Activated naive CD4-positive, alpha-beta T cell treated with anti-CD3 and anti-CD28 coated beads for 36 hours (primary cell): ENCODE measurements at regions not wholly inside any gene's neighbourhood (a gene's known extent, or its start where the extent isn't known, plus 50 kb on each side); places are given as distances from the start of the nearest gene placed in this dataset.

Experiments
- CTCF ChIA-PET: fragments of 350-600 bp; sonication (Branson Sonifier 250); formaldehyde crosslinking; loops from one replicate; lab custom pipeline; 2021; ENCODE audit warnings: antibody characterized with exemption; lab: Charles Lee
- DNase-seq: peaks from one replicate; pipeline ENCODE4 v3.0.0-alpha.2; 2020
- H3K27ac Mint-ChIP-seq: one replicate; pipeline ENCODE4 v1.8.0; 2021; ENCODE audit warnings: mild to moderate bottlenecking, mixed read lengths
- H3K27me3 Mint-ChIP-seq: one replicate; pipeline ENCODE4 v1.8.0; 2021; ENCODE audit warnings: low read depth, mixed read lengths
- H3K36me3 Mint-ChIP-seq: one replicate; pipeline ENCODE4 v1.8.0; 2021; ENCODE audit warnings: low read depth, mixed read lengths
- H3K4me1 Mint-ChIP-seq: one replicate; pipeline ENCODE4 v1.8.0; 2021; ENCODE audit warnings: low read depth, mixed read lengths
- H3K4me3 Mint-ChIP-seq: one replicate; pipeline ENCODE4 v1.8.0; 2021; ENCODE audit warnings: mild to moderate bottlenecking, moderate library complexity, mixed read lengths
- H3K9me3 Mint-ChIP-seq: one replicate; pipeline ENCODE4 v1.8.0; 2021; ENCODE audit warnings: mixed read lengths
- intact Hi-C: fragments of 100-400 bp; cut with micrococcal nuclease; formaldehyde crosslinking; loops from one replicate; pipeline ENCODE4 v1.15.1; 2023

DNA sequence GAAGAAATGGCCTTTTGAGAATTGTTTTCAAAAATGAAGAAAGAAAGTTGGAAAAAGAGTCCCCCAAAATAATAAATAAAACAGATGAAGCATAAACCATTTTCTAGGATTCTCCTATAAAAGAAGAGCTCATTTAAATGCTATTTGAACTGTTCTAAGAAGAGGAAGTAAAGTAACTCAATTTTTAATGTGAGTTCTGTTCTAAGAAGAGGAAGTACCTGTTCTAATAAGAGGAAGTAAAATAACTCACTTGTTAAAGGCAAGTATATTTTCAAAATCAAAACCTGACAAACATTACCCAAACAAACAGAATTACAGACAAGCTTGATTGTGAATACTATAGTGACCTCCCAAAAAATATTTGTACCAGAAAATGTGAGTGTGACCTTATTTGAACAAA lies 1326.3 kb downstream of the C4orf33 start:
- H3K36me3 Mint-ChIP-seq: no peaks in the 10 kb centered on the region
- no peak overlapping the region for H3K4me3 Mint-ChIP-seq
- no peak overlapping the region for H3K27ac Mint-ChIP-seq
- intact Hi-C loops: no loop called here
- H3K4me1 Mint-ChIP-seq: no peaks in the 10 kb centered on the region
- no peak for DNase-seq
- CTCF ChIA-PET: interaction anchor here (1.0 kb wide), 1 partner anchor 16 kb away, joined by 3 read pairs; no protein-coding TSS in a partner anchor
- no peaks in the 10 kb centered on the region for H3K27me3 Mint-ChIP-seq
- H3K9me3 Mint-ChIP-seq: peaks cover 4% of the 10 kb centered on the region

GRCh38 chr4:130424211-130424610 lies 1328.3 kb downstream of the C4orf33 start:
- intact Hi-C loops: no loop called here
- Mint-ChIP-seq H3K27ac (no peak overlapping the region), H3K27me3 (no peaks in the 10 kb centered on the region), H3K4me3 (no peak overlapping the region), H3K36me3 (no peaks in the 10 kb centered on the region), H3K4me1 (no peaks in the 10 kb centered on the region), H3K9me3 (peaks cover 4% of the 10 kb centered on the region)
- DNase-seq: no peak
- CTCF ChIA-PET: no interaction called here

DNA sequence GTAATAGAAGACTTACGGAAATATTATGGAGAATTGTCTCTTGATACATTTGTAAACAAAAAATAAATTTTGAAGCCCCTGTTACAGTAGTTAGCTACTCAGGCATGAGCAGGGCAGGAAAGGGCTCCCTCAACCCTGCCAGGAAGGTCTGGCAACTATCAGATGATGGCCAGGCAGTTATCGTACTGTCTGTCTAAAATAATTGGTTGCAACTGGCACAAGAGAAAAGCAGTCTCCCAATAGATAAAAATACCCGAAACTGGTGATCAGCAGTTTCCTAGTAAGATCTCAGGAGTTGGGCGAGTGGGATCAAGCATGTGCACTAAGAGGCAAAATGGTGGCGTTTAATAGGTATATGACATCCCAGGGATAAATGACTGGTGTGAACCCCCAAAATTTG lies 1336.3 kb downstream of the C4orf33 start:
- no peaks in the 10 kb centered on the region for H3K4me1 Mint-ChIP-seq
- H3K27me3 Mint-ChIP-seq: no peaks in the 10 kb centered on the region
- CTCF ChIA-PET: no interaction called here
- H3K36me3 Mint-ChIP-seq: no peaks in the 10 kb centered on the region
- H3K4me3 Mint-ChIP-seq: no peak overlapping the region
- no peak overlapping the region for H3K27ac Mint-ChIP-seq
- intact Hi-C loops: no loop called here
- DNase-seq: no peak
- H3K9me3 Mint-ChIP-seq: peaks cover 4% of the 10 kb centered on the region

GRCh38 chr4:130449741-130450140 lies 1353.8 kb downstream of the C4orf33 start:
- Mint-ChIP-seq H3K9me3 (peaks cover 11% of the 10 kb centered on the region), H3K4me3 (no peak overlapping the region), H3K4me1 (no peaks in the 10 kb centered on the region), H3K27ac (no peak overlapping the region), H3K27me3 (no peaks in the 10 kb centered on the region), H3K36me3 (no peaks in the 10 kb centered on the region)
- intact Hi-C loops: no loop called here
- DNase-seq: no peak
- CTCF ChIA-PET: no interaction called here

DNA sequence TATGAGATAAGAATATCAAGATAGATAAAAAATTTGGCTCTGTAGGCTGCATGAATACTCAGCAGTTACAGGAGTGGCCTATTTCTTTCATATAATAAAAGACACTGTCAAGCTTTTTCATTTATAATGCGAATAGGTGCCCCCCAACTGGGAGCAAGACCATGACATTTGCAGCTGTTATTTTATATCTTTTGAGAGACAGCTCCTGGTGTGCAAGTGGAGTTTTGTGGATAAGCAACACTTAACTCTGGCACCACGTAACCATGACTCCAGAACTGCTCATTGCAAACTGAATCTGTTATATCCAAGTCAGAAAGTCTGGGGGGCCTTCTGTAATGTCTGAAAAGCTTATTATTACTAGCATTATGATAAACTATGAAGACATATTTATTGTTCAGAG lies 1372.4 kb downstream of the C4orf33 start:
- Mint-ChIP-seq H3K4me3 (no peak overlapping the region), H3K4me1 (no peaks in the 10 kb centered on the region), H3K27me3 (no peaks in the 10 kb centered on the region), H3K9me3 (peaks cover 4% of the 10 kb centered on the region), H3K36me3 (no peaks in the 10 kb centered on the region), H3K27ac (no peak overlapping the region)
- intact Hi-C loops: no loop called here
- no peak for DNase-seq
- CTCF ChIA-PET: no interaction called here

DNA sequence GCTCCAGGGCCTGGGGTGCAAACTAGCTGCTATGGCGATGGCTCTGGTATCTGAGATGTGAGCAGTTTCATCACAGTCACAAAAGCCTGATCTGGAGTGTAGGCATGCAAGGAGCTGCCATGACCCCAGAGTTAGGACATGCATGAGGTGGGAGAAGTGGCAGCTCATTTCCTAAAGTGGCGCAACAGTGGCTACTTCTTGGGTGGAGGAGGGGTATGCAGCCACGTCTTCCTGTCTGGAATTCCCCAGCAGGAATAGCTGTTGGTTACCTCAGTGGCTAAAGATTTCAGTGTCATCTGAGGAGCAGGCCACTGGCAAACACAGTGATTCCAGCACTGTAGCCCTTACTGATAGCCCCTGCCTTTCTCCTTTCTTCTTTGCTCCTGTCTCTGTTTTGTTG lies 1382.5 kb downstream of the C4orf33 start:
- no peak overlapping the region for H3K27ac Mint-ChIP-seq
- H3K27me3 Mint-ChIP-seq: no peaks in the 10 kb centered on the region
- H3K4me1 Mint-ChIP-seq: no peaks in the 10 kb centered on the region
- H3K36me3 Mint-ChIP-seq: no peaks in the 10 kb centered on the region
- CTCF ChIA-PET: no interaction called here
- no peak overlapping the region for H3K4me3 Mint-ChIP-seq
- no peak for DNase-seq
- intact Hi-C loops: no loop called here
- no peaks in the 10 kb centered on the region for H3K9me3 Mint-ChIP-seq

DNA sequence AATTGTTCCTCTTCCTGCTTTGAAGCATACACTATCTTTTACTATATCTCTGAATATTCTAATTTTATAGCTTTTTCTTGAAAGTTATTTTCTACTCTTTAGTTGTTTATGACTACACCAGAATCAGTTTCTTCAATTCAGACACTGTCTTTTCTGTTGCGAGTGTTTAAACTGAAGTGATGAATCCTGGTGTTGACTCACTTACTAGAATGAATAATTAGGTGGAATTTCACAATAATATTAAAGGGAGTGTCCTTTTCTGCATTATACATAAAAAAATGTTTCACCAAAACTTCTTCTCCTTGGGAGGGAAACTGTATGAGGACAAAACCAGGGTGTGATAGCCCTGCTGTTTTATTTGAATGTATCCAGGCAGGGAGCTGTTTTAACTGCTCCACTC lies 1383.1 kb downstream of the C4orf33 start:
- H3K27ac Mint-ChIP-seq: no peak overlapping the region
- H3K4me3 Mint-ChIP-seq: no peak overlapping the region
- no peak for DNase-seq
- no peaks in the 10 kb centered on the region for H3K9me3 Mint-ChIP-seq
- H3K36me3 Mint-ChIP-seq: no peaks in the 10 kb centered on the region
- intact Hi-C loops: no loop called here
- CTCF ChIA-PET: no interaction called here
- H3K4me1 Mint-ChIP-seq: no peaks in the 10 kb centered on the region
- no peaks in the 10 kb centered on the region for H3K27me3 Mint-ChIP-seq

- Mint-ChIP-seq H3K27ac (no peak overlapping the region), H3K4me3 (no peak overlapping the region), H3K36me3 (no peaks in the 10 kb centered on the region), H3K27me3 (no peaks in the 10 kb centered on the region), H3K9me3 (no peaks in the 10 kb centered on the region), H3K4me1 (no peaks in the 10 kb centered on the region)
- intact Hi-C loops: no loop called here
- CTCF ChIA-PET: no interaction called here
- DNase-seq: no peak
Observed at GRCh38 chr4:130479674-130480073, 1383.7 kb downstream of the C4orf33 start.

DNA sequence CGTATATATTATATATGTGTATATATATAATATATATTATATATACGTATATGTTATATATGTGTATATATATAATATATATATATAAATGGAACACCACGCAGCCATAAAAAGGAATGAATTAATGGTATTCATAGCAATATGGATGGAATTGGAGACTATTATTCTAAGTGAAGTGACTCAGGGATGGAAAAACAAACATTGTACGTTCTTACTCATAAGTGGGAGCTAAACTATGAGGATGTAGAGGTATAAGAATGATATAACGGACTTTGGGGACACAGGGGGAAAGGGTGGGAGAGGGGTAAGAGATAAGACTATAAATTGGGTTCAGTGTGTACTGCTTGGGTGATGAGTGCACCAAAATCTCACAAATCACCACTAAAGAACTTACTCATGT lies 1388.9 kb downstream of the C4orf33 start:
- no peak overlapping the region for H3K27ac Mint-ChIP-seq
- intact Hi-C loops: no loop called here
- H3K4me3 Mint-ChIP-seq: no peak overlapping the region
- no peaks in the 10 kb centered on the region for H3K36me3 Mint-ChIP-seq
- DNase-seq: no peak
- H3K27me3 Mint-ChIP-seq: no peaks in the 10 kb centered on the region
- no peaks in the 10 kb centered on the region for H3K4me1 Mint-ChIP-seq
- CTCF ChIA-PET: no interaction called here
- H3K9me3 Mint-ChIP-seq: no peaks in the 10 kb centered on the region

- H3K4me1 Mint-ChIP-seq: no peaks in the 10 kb centered on the region
- H3K27me3 Mint-ChIP-seq: no peaks in the 10 kb centered on the region
- intact Hi-C loops: no loop called here
- H3K36me3 Mint-ChIP-seq: no peaks in the 10 kb centered on the region
- DNase-seq: no peak
- H3K9me3 Mint-ChIP-seq: no peaks in the 10 kb centered on the region
- H3K4me3 Mint-ChIP-seq: no peak overlapping the region
- CTCF ChIA-PET: no interaction called here
- no peak overlapping the region for H3K27ac Mint-ChIP-seq
Observed at GRCh38 chr4:130485371-130485770, 1389.4 kb downstream of the C4orf33 start.

- CTCF ChIA-PET: no interaction called here
- intact Hi-C loops: no loop called here
- Mint-ChIP-seq H3K9me3 (no peaks in the 10 kb centered on the region), H3K4me1 (no peaks in the 10 kb centered on the region), H3K4me3 (no peak overlapping the region), H3K27me3 (no peaks in the 10 kb centered on the region), H3K36me3 (no peaks in the 10 kb centered on the region), H3K27ac (no peak overlapping the region)
- DNase-seq: no peak
Observed at GRCh38 chr4:130486186-130486585, 1390.2 kb downstream of the C4orf33 start.

DNA sequence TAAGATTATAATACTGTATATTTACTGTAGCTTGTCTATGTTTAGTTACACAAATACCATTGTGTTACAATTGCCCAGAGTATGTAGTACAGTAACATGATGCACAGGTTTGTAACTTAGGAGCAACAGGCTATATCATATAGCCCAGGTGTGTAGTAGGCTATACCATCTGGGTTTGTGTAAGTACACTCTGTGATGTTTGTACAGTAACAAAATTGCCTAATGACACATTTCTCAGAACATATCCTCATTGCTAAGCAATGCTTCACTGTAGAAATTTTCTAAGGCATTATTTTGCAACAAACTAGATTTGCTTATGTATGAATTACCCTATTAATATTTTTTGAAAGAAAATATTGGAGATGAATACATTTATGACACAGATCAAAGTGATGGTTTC lies 1390.9 kb downstream of the C4orf33 start:
- H3K4me1 Mint-ChIP-seq: no peaks in the 10 kb centered on the region
- no peaks in the 10 kb centered on the region for H3K36me3 Mint-ChIP-seq
- H3K4me3 Mint-ChIP-seq: no peak overlapping the region
- H3K27ac Mint-ChIP-seq: no peak overlapping the region
- DNase-seq: no peak
- CTCF ChIA-PET: no interaction called here
- H3K9me3 Mint-ChIP-seq: no peaks in the 10 kb centered on the region
- H3K27me3 Mint-ChIP-seq: no peaks in the 10 kb centered on the region
- intact Hi-C loops: no loop called here

- Mint-ChIP-seq H3K4me3 (no peak overlapping the region), H3K4me1 (no peaks in the 10 kb centered on the region), H3K27ac (no peak overlapping the region), H3K27me3 (no peaks in the 10 kb centered on the region), H3K9me3 (peaks cover 4% of the 10 kb centered on the region), H3K36me3 (no peaks in the 10 kb centered on the region)
- CTCF ChIA-PET: no interaction called here
- intact Hi-C loops: no loop called here
- no peak for DNase-seq
Observed at GRCh38 chr4:130510661-130511060, 1414.7 kb downstream of the C4orf33 start.

- Mint-ChIP-seq H3K36me3 (no peaks in the 10 kb centered on the region), H3K27ac (no peak overlapping the region), H3K27me3 (no peaks in the 10 kb centered on the region), H3K4me3 (no peak overlapping the region), H3K9me3 (peaks cover 6% of the 10 kb centered on the region), H3K4me1 (no peaks in the 10 kb centered on the region)
- DNase-seq: no peak
- intact Hi-C loops: no loop called here
- CTCF ChIA-PET: no interaction called here
Observed at GRCh38 chr4:130511776-130512175, 1415.8 kb downstream of the C4orf33 start.
